HG03520 (cell line): ENCODE measurements at regions not wholly inside any gene's neighbourhood (a gene's known extent, or its start where the extent isn't known, plus 50 kb on each side); places are given as distances from the start of the nearest gene placed in this dataset.

Source experiments
- ATAC-seq: cut with Tn5 transposase; IDR thresholded peaks from one replicate; pipeline ENCODE4 v1.9.1; 2021; ENCODE audit warnings: mild to moderate bottlenecking, moderate library complexity; ENCODE audit not compliant: unreplicated experiment

- no peak for ATAC-seq
These were observed 116.3 kb downstream of the RPL22L1 start for GRCh38 chr3:170753421-170754310.

- no peak for ATAC-seq
These were observed 117.3 kb downstream of the RPL22L1 start for GRCh38 chr3:170752571-170753155.

- no peak for ATAC-seq
These were observed 118.1 kb downstream of the RPL22L1 start for GRCh38 chr3:170751899-170752293.

- no peak for ATAC-seq
These were observed 118.7 kb downstream of the RPL22L1 start for GRCh38 chr3:170751083-170751898.

- no peak for ATAC-seq
These were observed 119.5 kb downstream of the RPL22L1 start for GRCh38 chr3:170750478-170750830.

- ATAC-seq, result no peak
These were observed 120.1 kb downstream of the RPL22L1 start for GRCh38 chr3:170749765-170750477.

- ATAC-seq, result no peak
These were observed 120.8 kb downstream of the RPL22L1 start for GRCh38 chr3:170749185-170749584.

- ATAC-seq, result no peak
These were observed 123.6 kb downstream of the RPL22L1 start for GRCh38 chr3:170746175-170746942.

GRCh38 chr3:170745211-170745718 lies 124.7 kb downstream of the RPL22L1 start:
- no peak for ATAC-seq

GRCh38 chr3:170741756-170742529 lies 128.1 kb downstream of the RPL22L1 start:
- ATAC-seq, result no peak

- ATAC-seq, result no peak
These were observed 129.0 kb downstream of the RPL22L1 start for GRCh38 chr3:170740726-170741591.

GRCh38 chr3:170740285-170740684 lies 129.7 kb downstream of the RPL22L1 start:
- ATAC-seq, result no peak

GRCh38 chr3:170739410-170739809 lies 130.6 kb downstream of the RPL22L1 start:
- ATAC-seq, result no peak

- ATAC-seq, result no peak
These were observed 131.2 kb downstream of the RPL22L1 start for GRCh38 chr3:170738766-170739165.

- ATAC-seq, result no peak
These were observed 132.4 kb downstream of the RPL22L1 start for GRCh38 chr3:170737498-170738162.

GRCh38 chr3:170735821-170736220 lies 134.2 kb downstream of the RPL22L1 start:
- no peak for ATAC-seq

GRCh38 chr3:170734735-170735065 lies 135.3 kb downstream of the RPL22L1 start:
- no peak for ATAC-seq
